ENCODE measurements at regions not wholly inside any gene's neighbourhood (a gene's known extent, or its start where the extent isn't known, plus 50 kb on each side); places are given as distances from the start of the nearest gene placed in this dataset.
"Not testable (repeated sequence)": the region's sequence is repeated elsewhere in the genome, so short reads cannot be mapped to it uniquely, and the experiment has no call there.

- DNase-seq (ENCODE audit: low spot score): no peak
Observed at GRCh38 chr22:34841911-34842310, 224.0 kb upstream of the ISX start.

- DNase-seq (ENCODE audit: low spot score): no peak
Observed at GRCh38 chr22:34842630-34843029, 223.3 kb upstream of the ISX start.

GRCh38 chr22:34843743-34844142 lies 222.2 kb upstream of the ISX start:
- DNase-seq (ENCODE audit: low spot score): not testable (repeated sequence)

- no peak for DNase-seq (ENCODE audit: low spot score)
Observed at GRCh38 chr22:34845391-34845790, 220.6 kb upstream of the ISX start.

- DNase-seq (ENCODE audit: low spot score): no peak
Observed at GRCh38 chr22:34847072-34847471, 218.9 kb upstream of the ISX start.

- no peak for DNase-seq (ENCODE audit: low spot score)
Observed at GRCh38 chr22:34849965-34850364, 216.0 kb upstream of the ISX start.

GRCh38 chr22:34851918-34852662 lies 213.9 kb upstream of the ISX start:
- no peak for DNase-seq (ENCODE audit: low spot score)

GRCh38 chr22:34855471-34855870 lies 210.5 kb upstream of the ISX start:
- DNase-seq (ENCODE audit: low spot score): no peak

- DNase-seq (ENCODE audit: low spot score): no peak
Observed at GRCh38 chr22:34858066-34858465, 207.9 kb upstream of the ISX start.

GRCh38 chr22:34861787-34862186 lies 204.2 kb upstream of the ISX start:
- DNase-seq (ENCODE audit: low spot score): no peak

GRCh38 chr22:34866081-34866480 lies 199.9 kb upstream of the ISX start:
- no peak for DNase-seq (ENCODE audit: low spot score)

- DNase-seq (ENCODE audit: low spot score): no peak
Observed at GRCh38 chr22:34866495-34867131, 199.3 kb upstream of the ISX start.

GRCh38 chr22:34877506-34877905 lies 188.5 kb upstream of the ISX start:
- no peak for DNase-seq (ENCODE audit: low spot score)

- DNase-seq (ENCODE audit: low spot score): no peak
Observed at GRCh38 chr22:34878171-34878570, 187.8 kb upstream of the ISX start.

- DNase-seq (ENCODE audit: low spot score): no peak
Observed at GRCh38 chr22:34879001-34879400, 187.0 kb upstream of the ISX start.

GRCh38 chr22:34880662-34881061 lies 185.3 kb upstream of the ISX start:
- DNase-seq (ENCODE audit: low spot score): no peak

GRCh38 chr22:34881453-34881852 lies 184.5 kb upstream of the ISX start:
- DNase-seq (ENCODE audit: low spot score): no peak

GRCh38 chr22:34885852-34886251 lies 180.1 kb upstream of the ISX start:
- DNase-seq (ENCODE audit: low spot score): no peak

GRCh38 chr22:34886391-34886790 lies 179.6 kb upstream of the ISX start:
- DNase-seq (ENCODE audit: low spot score): no peak

- DNase-seq (ENCODE audit: low spot score): no peak
Observed at GRCh38 chr22:34886812-34887211, 179.1 kb upstream of the ISX start.

- DNase-seq (ENCODE audit: low spot score): no peak
Observed at GRCh38 chr22:34897126-34897525, 168.8 kb upstream of the ISX start.

GRCh38 chr22:34902335-34902734 lies 163.6 kb upstream of the ISX start:
- DNase-seq (ENCODE audit: low spot score): no peak

GRCh38 chr22:34903416-34903815 lies 162.5 kb upstream of the ISX start:
- no peak for DNase-seq (ENCODE audit: low spot score)

GRCh38 chr22:34904486-34904885 lies 161.5 kb upstream of the ISX start:
- DNase-seq (ENCODE audit: low spot score): no peak

Data from pons (tissue), 1 donor.